HFF-Myc (cell line): ENCODE measurements at regions not wholly inside any gene's neighbourhood (a gene's known extent, or its start where the extent isn't known, plus 50 kb on each side); places are given as distances from the start of the nearest gene placed in this dataset.

Experiments
- DNase-seq: peaks from one replicate; pipeline ENCODE4 v3.0.0-alpha.2; 2011; ENCODE audit warnings: low read depth; ENCODE audit errors: extremely low read depth
- H3K4me3 ChIP-seq: replicated peaks from 2 replicates; pipeline ENCODE4 v1.5.1; 2011; ENCODE audit warnings: low read depth, mild to moderate bottlenecking, control low read depth, low read length
- TF ChIP-seq, protein P1 (sequence below): IDR thresholded peaks from 2 replicates; pipeline ENCODE4 v1.5.1; 2012; ENCODE audit warnings: mild to moderate bottlenecking, low read depth, low read length, control low read depth; ENCODE audit errors: missing control alignments

GRCh38 chr5:39671561-39671961 is 246.8 kb upstream of the DAB2 start:
- no peak for DNase-seq
- no peak overlapping the region for H3K4me3 ChIP-seq
- TF ChIP-seq, protein P1, sequence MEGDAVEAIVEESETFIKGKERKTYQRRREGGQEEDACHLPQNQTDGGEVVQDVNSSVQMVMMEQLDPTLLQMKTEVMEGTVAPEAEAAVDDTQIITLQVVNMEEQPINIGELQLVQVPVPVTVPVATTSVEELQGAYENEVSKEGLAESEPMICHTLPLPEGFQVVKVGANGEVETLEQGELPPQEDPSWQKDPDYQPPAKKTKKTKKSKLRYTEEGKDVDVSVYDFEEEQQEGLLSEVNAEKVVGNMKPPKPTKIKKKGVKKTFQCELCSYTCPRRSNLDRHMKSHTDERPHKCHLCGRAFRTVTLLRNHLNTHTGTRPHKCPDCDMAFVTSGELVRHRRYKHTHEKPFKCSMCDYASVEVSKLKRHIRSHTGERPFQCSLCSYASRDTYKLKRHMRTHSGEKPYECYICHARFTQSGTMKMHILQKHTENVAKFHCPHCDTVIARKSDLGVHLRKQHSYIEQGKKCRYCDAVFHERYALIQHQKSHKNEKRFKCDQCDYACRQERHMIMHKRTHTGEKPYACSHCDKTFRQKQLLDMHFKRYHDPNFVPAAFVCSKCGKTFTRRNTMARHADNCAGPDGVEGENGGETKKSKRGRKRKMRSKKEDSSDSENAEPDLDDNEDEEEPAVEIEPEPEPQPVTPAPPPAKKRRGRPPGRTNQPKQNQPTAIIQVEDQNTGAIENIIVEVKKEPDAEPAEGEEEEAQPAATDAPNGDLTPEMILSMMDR, result no peak

DNA sequence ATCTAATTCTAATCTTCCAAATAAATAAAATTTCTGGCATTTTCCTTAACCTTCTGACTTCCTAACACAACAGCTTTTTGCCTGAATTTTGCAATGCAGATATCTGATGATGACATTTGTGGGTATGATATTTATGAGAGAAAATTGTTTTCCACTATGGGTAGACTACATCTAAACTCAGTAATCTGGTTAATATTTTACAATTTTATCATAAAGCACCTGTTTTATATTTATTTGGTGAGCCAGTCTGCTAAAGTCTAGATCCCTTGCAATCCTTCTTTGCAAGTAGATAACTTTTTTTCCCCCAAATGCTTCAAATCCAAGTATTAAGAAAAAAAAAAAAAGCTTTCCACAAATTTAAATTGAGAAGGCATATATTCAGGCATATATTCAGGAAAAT is 246.2 kb upstream of the DAB2 start:
- no peak overlapping the region for H3K4me3 ChIP-seq
- no peak for DNase-seq
- TF ChIP-seq, protein P1, result no peak

DNA sequence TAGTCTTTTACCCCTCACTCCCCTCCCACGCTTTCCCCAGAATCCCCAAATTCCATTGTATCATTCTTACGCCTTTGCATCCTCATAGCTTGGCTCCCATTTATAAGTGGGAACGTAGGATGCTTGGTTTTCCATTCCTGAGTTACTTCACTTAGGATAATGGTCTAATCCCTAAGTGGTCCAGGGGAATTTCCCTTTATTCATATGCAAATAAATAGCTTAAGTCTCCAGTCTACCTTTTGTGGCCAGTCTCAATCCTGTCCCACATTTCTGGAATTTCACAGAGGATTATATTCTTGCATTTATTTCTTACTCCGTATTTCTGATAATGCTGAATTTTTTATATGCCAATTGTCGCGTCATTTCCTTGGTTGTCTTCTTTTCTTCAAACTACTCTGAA is 245.6 kb upstream of the DAB2 start:
- H3K4me3 ChIP-seq, result no peak overlapping the region
- TF ChIP-seq, protein P1, result no peak

DNA sequence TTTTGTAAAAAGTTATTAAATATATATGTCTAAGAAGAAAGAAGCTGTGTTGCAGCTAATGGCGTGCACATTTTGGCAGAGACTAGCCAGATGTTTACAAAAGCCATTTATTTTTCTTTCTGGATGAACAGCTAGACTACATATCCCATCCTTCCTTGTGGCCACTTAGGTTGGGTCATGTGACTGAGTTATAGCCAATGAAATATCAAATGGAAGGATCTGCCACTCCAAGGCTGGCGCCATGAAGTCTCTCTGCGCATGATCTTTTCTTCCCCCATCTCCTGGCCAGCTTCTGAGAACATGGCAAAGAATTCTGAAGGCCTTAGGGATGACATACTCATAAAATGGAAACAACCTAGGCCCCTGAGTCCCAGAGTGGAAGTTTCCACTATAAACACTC is 244.2 kb upstream of the DAB2 start:
- no peak for DNase-seq
- no peak overlapping the region for H3K4me3 ChIP-seq
- TF ChIP-seq, protein P1, result no peak

More for the DNA sequence above, 245.6 kb upstream of the DAB2 start:
- DNase-seq, result no peak

GRCh38 chr5:39665328-39665727 is 240.5 kb upstream of the DAB2 start:
- no peak for DNase-seq
- no peak overlapping the region for H3K4me3 ChIP-seq
- TF ChIP-seq, protein P1, result no peak

DNA sequence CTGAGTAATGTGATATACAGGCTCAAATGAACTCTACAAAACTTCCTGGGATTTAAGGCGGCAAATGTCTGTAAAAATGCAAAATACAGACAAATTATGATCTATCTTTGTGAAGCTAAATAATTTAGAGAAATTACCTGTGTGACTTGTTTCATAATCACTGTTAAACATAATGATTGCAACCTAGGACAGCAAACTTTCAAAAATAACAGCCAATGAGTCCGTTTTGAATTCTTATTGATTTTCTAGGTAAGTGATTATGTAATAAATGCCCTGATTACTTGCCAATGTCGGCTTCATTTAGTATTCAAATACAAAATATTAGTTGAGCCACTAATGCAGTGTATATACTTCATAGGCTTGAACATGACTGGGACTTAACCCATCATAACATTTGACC is 238.2 kb upstream of the DAB2 start:
- no peak overlapping the region for H3K4me3 ChIP-seq
- TF ChIP-seq, protein P1, result no peak
- DNase-seq, result no peak

GRCh38 chr5:39661026-39661779 is 236.4 kb upstream of the DAB2 start:
- no peak overlapping the region for H3K4me3 ChIP-seq
- no peak for DNase-seq
- TF ChIP-seq, protein P1, result no peak
